HFFc6 (cell line): ENCODE measurements at regions not wholly inside any gene's neighbourhood (a gene's known extent, or its start where the extent isn't known, plus 50 kb on each side); places are given as distances from the start of the nearest gene placed in this dataset.
"Not testable (repeated sequence)": the region's sequence is repeated elsewhere in the genome, so short reads cannot be mapped to it uniquely, and the experiment has no call there.

Experiments
- DNase-seq: peaks from one replicate; pipeline ENCODE4 v3.0.0-alpha.2; 2018
- H3K27ac Mint-ChIP-seq: 2 replicates; pipeline ENCODE4 v1.8.0; 2020; ENCODE audit warnings: mild to moderate bottlenecking, mixed read lengths
- H3K27me3 Mint-ChIP-seq: 2 replicates; pipeline ENCODE4 v1.8.0; 2021; ENCODE audit warnings: mild to moderate bottlenecking, moderate library complexity, mixed read lengths; ENCODE audit not compliant: insufficient read depth
- H3K36me3 Mint-ChIP-seq: 2 replicates; pipeline ENCODE4 v1.8.0; 2021; ENCODE audit warnings: low read depth, mixed read lengths
- H3K4me1 Mint-ChIP-seq: 2 replicates; pipeline ENCODE4 v1.8.0; 2020; ENCODE audit warnings: low read depth, mixed read lengths
- H3K4me3 Mint-ChIP-seq: 2 replicates; pipeline ENCODE4 v1.8.0; 2020; ENCODE audit warnings: mild to moderate bottlenecking, moderate library complexity, mixed read lengths
- H3K9me3 Mint-ChIP-seq: 2 replicates; pipeline ENCODE4 v1.8.0; 2020; ENCODE audit warnings: mild to moderate bottlenecking, mixed read lengths
- TF ChIP-seq, protein P1 (sequence below): fragments of 200-600 bp; sonication (generic); IDR thresholded peaks from 2 replicates; pipeline ENCODE4 v1.5.0; 2021; ENCODE audit warnings: antibody characterized with exemption, mild to moderate bottlenecking

DNA sequence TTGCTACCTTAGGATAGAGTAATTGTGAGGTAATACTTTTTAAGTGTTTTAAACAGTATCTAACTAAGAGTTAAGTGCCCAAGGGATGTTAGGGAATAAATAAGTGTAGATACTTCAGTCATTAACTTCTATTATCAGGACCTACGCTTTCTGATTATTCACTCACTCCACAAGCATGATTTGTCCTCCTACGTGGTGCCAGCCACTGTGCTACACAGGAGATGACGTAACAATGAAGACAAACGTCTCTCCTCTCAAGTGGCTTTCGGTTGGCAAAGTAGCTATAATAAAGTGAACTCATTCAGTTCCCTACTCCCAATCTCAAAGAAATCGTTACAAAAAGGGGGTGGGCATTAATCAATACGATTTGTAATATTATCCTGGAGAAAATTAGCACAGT, 100.9 kb upstream of the SETBP1 start:
- DNase-seq = no peak
- TF ChIP-seq, protein P1, sequence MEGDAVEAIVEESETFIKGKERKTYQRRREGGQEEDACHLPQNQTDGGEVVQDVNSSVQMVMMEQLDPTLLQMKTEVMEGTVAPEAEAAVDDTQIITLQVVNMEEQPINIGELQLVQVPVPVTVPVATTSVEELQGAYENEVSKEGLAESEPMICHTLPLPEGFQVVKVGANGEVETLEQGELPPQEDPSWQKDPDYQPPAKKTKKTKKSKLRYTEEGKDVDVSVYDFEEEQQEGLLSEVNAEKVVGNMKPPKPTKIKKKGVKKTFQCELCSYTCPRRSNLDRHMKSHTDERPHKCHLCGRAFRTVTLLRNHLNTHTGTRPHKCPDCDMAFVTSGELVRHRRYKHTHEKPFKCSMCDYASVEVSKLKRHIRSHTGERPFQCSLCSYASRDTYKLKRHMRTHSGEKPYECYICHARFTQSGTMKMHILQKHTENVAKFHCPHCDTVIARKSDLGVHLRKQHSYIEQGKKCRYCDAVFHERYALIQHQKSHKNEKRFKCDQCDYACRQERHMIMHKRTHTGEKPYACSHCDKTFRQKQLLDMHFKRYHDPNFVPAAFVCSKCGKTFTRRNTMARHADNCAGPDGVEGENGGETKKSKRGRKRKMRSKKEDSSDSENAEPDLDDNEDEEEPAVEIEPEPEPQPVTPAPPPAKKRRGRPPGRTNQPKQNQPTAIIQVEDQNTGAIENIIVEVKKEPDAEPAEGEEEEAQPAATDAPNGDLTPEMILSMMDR = no peak
- no peak overlapping the region; the same call in 1 of the 2 replicates for H3K4me3 Mint-ChIP-seq
- H3K36me3 Mint-ChIP-seq = no peaks in the 10 kb centered on the region
- H3K4me1 Mint-ChIP-seq = peaks cover 9% of the 10 kb centered on the region; the same call in 1 of the 2 replicates
- H3K9me3 Mint-ChIP-seq = no peaks in the 10 kb centered on the region; the same call in 1 of the 2 replicates
- H3K27me3 Mint-ChIP-seq = peaks cover 1% of the 10 kb centered on the region; the same call in 1 of the 2 replicates
- H3K27ac Mint-ChIP-seq = peak overlapping the region; percentile 53; the same call in 1 of the 2 replicates

DNA sequence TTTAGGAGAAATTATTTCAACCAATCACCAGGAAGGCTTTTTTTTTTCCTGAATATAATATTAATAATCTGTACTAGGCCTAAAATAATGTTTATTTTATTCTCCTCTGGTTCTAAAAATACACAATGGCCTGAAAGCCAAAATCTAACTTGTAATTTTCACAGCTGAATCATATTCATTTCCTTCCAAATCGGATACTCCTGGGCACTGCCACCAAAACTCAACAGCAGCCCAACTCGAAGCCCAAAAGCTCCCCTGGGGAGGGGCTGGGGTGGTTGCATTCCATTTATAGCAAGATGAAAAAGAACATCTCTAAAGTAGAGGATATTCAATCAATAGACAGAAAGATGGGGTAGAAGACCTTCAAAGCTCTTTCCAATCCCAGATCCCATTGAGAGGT, 100.5 kb upstream of the SETBP1 start:
- no peak for DNase-seq
- Mint-ChIP-seq H3K4me3 (no peak overlapping the region), H3K9me3 (no peaks in the 10 kb centered on the region; the same call in 1 of the 2 replicates), H3K36me3 (no peaks in the 10 kb centered on the region), H3K27me3 (peaks cover 1% of the 10 kb centered on the region; the same call in 1 of the 2 replicates), H3K4me1 (peaks cover 9% of the 10 kb centered on the region; the same call in 1 of the 2 replicates), H3K27ac (no peak overlapping the region)
- TF ChIP-seq, protein P1 = no peak

DNA sequence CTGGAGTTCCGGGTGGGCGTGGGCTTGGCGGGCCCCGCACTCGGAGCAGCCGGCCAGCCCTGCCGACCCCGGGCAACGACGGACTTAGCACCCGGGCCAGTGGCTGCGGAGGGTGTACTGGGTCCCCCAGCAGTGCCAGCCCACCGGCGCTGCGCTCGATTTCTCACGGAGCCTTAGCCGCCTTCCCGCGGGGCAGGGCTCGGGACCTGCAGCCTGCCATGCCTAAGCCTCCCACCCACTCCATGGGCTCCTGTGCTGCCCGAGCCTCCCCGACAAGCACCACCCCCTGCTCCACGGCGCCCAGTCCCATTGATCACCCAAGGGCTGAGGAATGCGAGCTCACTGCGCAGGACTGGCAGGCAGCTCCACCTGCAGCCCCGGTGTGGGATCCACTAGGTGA, 99.9 kb upstream of the SETBP1 start:
- H3K27ac Mint-ChIP-seq, H3K4me3 Mint-ChIP-seq: not testable (repeated sequence)

DNA sequence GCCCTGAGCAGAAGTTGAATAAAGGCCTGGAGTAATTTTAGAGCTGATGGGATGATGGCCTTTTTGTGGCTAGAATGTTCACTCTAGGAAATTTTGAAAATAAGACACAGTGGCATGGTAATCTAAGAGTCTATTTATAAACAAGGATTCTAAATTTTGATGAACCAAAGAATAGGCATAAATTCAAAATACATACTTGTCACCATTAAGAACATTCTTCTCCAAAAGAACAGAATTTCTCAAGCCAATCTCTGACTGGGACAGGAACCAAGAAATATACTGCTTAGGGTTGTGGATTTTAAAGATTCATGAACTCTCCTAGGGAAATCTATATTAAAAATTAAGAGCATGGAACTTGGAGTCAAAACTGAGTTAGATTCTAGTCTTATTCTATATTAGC, 98.2 kb upstream of the SETBP1 start:
- H3K4me3 Mint-ChIP-seq = no peak overlapping the region
- peaks cover 1% of the 10 kb centered on the region; the same call in 1 of the 2 replicates for H3K27me3 Mint-ChIP-seq
- no peak for DNase-seq
- TF ChIP-seq, protein P1 = no peak
- peaks cover 9% of the 10 kb centered on the region; the same call in 1 of the 2 replicates for H3K4me1 Mint-ChIP-seq
- H3K27ac Mint-ChIP-seq = no peak overlapping the region
- H3K9me3 Mint-ChIP-seq = no peaks in the 10 kb centered on the region; the same call in 1 of the 2 replicates
- no peaks in the 10 kb centered on the region for H3K36me3 Mint-ChIP-seq

More for the DNA sequence above, 99.9 kb upstream of the SETBP1 start:
- not testable (repeated sequence) for H3K27me3 Mint-ChIP-seq, DNase-seq, H3K4me1 Mint-ChIP-seq, H3K9me3 Mint-ChIP-seq, H3K36me3 Mint-ChIP-seq

DNA sequence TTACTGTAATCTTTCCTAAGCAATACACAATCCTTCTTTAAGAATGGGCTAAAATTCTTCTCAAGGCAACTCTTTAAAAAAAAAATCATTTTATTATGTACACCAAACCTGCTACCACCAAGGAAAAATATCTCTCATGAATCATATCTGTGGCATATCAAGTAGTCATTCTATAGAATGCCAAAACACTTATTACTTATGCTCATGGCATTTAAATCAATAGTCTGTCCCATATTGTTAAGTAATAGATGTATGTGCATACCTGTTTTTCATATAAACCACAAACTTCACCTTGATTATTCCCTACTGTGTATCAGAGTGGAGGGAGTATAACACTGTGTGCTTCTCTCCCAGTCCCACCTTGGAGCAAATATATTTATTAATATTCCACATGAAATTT, 95.8 kb upstream of the SETBP1 start:
- Mint-ChIP-seq H3K27me3 (peaks cover 1% of the 10 kb centered on the region; the same call in 1 of the 2 replicates), H3K36me3 (no peaks in the 10 kb centered on the region), H3K4me3 (no peak overlapping the region), H3K27ac (no peak overlapping the region), H3K9me3 (no peaks in the 10 kb centered on the region; the same call in 1 of the 2 replicates), H3K4me1 (peaks cover 6% of the 10 kb centered on the region; the same call in 1 of the 2 replicates)
- DNase-seq = no peak
- TF ChIP-seq, protein P1 = no peak

DNA sequence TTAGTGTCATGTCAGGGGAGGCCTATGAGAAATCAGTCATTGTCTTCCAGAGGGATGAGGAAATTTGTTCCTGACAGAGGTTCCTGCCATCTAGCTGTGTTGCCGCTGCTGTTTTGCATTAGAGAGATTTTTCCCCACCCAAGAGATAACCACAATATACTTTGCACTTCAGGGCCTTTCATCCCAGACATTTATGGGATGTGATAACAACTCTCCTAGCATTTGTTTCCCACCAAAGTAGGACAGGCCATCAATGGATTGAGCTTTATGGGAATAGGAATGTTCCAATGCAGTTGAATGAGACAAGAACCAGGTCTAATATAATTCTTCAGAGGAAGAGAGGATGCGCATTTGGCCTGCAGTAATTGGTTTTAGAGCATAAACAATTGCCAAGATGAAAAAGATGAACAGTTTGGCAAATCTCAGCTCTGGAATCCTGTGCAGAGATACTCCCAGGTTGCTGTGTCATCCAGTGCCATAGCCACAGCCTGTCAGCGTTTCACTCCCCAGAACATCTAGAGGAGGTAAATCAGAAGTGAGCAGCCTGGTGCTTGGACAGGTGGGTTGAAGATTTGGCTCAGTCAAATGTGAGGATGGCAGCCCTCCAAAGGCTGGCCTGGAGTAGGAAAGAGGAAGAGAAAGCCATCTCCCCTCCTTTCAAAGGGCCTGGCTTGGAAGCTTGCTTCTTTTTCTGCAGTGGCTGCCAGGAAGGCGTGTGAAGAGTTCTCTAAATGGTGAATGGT, 93.7 kb upstream of the SETBP1 start:
- Mint-ChIP-seq H3K27ac (no peak overlapping the region), H3K4me3 (no peak overlapping the region), H3K27me3 (peaks cover 1% of the 10 kb centered on the region; the same call in 1 of the 2 replicates), H3K9me3 (no peaks in the 10 kb centered on the region; the same call in 1 of the 2 replicates), H3K4me1 (peaks cover 10% of the 10 kb centered on the region; the same call in 1 of the 2 replicates), H3K36me3 (no peaks in the 10 kb centered on the region)
- DNase-seq = no peak
- TF ChIP-seq, protein P1 = no peak
